Stimulated activated CD4-positive, alpha-beta T cell treated with anti-CD3 and anti-CD28 coated beads, TNF-alpha, amount 100 ng/mL, for 1 hour (primary cell): ENCODE measurements at regions not wholly inside any gene's neighbourhood (a gene's known extent, or its start where the extent isn't known, plus 50 kb on each side); places are given as distances from the start of the nearest gene placed in this dataset.
"Not testable (repeated sequence)": the region's sequence is repeated elsewhere in the genome, so short reads cannot be mapped to it uniquely, and the experiment has no call there.

Source experiments
- DNase-seq, 3 donors: peaks; one replicate each; pipeline ENCODE4 v3.0.0-alpha.2; 2020; ENCODE audit warnings: low read depth in 3 of 3, low spot score in 1 of 3

DNA sequence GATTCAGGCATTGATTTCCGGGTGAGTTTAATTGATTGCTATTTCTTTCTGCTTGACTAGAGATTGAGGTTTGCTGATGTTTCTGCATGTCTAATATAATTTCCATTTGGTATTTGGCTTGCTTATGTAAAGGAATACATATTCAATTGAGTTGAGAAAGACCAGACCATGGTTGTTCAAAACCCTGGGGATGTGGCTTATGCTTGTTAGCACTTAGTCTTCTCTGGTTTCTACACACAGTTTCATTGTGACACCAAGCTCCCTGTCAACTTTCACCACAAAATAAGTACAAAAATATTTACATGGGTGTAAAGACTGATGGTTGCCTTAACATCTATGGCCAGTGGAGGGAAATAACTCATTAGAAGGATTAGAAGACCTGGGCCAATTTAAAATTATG lies 209.6 kb downstream of the CDH26 start:
- DNase-seq, result no peak

DNA sequence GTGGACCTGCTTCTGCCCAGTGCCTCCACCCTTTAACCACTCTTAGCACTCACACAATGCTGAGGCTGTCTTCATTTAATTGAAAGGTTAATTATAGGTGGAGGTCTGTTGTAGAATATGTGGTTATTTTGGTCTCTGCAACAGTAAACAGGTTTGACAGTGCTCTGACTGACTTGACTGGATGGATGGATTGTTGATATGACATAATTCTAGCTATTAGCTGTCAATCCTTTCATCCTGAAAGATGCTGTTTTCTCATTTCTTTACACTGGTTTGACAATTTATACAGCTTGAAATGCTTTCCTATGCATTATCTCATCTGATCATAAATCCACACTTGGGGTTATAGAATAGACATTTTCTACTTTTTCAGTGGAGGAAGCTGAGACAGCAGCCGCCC lies 210.7 kb downstream of the CDH26 start:
- DNase-seq, result no peak

DNA sequence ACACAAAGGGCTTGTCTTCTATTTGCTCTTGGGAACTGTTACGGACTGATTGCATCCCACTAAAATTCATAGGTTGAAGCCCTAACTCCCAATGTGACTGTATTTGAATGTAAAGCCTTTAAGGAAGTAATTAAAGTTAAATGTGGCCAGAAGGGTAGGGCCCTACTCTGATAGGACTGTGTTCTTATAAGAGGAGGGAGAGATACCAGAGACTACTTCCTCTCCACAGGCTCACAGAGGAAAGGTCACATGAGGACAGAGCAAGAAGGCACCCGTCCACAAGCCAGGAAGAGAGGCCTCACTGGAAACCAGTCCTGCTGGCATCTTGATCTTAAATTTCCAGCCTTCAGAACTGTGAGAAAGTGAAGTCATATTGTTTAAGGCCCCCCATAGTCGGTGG lies 211.9 kb downstream of the CDH26 start:
- DNase-seq, result no peak

GRCh38 chr20:60171313-60171712 lies 213.1 kb downstream of the CDH26 start:
- no peak for DNase-seq

GRCh38 chr20:60171738-60172137 lies 213.5 kb downstream of the CDH26 start:
- no peak for DNase-seq

- no peak for DNase-seq
Observed at GRCh38 chr20:60172346-60172984, 214.2 kb downstream of the CDH26 start.

- no peak for DNase-seq
Observed at GRCh38 chr20:60177080-60177479, 218.9 kb downstream of the CDH26 start.

- DNase-seq, result no peak
Observed at GRCh38 chr20:60180986-60181385, 222.8 kb downstream of the CDH26 start.

DNA sequence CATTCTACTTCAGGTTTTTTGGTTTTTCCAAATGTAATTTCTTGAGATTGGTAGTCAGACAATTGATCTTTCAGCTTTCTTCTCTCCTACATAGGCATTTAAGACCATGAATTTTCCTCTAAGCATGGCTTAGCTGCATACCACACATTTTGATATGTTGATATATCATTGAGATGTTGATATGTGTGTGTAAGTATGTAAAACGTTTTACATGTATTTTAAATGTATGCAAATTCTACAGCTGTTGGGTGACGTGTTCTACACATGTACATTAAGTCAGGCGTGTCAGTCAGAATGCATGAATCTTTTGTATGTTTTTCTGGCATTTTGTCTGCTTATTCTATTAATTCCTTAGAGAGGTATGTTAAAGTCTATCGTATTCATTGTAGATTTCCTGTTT lies 228.2 kb downstream of the CDH26 start:
- no peak for DNase-seq

DNA sequence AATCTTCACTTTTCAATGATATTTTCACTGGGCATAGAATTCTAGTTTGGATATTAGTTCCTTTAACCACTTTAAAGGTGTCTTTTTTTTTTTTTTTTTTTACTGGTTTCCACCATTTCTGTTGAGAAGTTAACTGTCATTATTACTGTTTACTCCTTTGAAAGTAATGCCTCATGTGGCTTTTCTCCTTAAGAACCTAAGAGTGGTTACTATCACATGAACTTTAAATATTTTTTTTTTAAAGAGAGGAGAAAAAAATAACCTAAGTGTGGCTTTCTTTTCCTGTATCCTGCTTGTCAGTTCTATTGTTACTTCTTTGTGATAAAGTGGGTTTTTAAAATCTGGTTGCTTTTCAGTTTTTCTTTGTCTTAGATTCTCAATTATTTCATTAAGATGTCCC lies 229.5 kb downstream of the CDH26 start:
- DNase-seq, result no peak

- no peak for DNase-seq
Observed at GRCh38 chr20:60191014-60191413, 232.8 kb downstream of the CDH26 start.

GRCh38 chr20:60192326-60192725 lies 234.1 kb downstream of the CDH26 start:
- no peak for DNase-seq

- DNase-seq, result not testable (repeated sequence)
Observed at GRCh38 chr20:60199132-60199531, 240.9 kb downstream of the CDH26 start.

- DNase-seq, result no peak
Observed at GRCh38 chr20:60199866-60200265, 241.6 kb downstream of the CDH26 start.

DNA sequence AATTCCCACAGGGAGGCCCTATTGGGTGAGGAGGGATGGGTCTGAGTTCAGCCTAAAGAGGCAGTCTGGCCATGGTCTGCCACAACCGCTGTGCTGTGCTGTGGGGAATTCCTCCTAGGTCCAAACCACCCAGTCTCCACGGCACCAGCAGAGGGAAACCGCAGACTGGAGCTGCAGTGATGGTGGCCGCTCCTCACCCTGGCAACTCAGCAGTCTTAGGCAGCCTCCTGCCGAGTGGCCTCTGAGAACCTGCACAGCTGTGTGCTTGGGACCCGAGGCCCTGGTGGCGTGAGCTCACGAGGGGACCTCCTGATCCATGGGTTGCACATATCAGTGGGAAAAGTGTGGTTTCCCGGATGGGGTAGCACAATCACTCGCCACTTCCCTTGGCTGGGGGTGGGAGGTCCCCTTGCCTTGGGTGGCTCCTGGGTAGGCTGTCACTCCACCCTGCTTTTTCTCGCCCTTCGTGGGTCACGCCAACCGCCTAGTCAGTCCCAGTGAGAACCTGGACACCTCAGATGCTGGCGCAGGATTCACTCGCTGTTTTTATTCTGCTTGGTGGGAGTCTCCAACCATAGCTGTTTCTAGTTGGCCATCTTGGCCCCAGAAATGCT lies 242.2 kb downstream of the CDH26 start:
- no peak for DNase-seq

- DNase-seq, result no peak
Observed at GRCh38 chr20:60201198-60201835, 243.1 kb downstream of the CDH26 start.

DNA sequence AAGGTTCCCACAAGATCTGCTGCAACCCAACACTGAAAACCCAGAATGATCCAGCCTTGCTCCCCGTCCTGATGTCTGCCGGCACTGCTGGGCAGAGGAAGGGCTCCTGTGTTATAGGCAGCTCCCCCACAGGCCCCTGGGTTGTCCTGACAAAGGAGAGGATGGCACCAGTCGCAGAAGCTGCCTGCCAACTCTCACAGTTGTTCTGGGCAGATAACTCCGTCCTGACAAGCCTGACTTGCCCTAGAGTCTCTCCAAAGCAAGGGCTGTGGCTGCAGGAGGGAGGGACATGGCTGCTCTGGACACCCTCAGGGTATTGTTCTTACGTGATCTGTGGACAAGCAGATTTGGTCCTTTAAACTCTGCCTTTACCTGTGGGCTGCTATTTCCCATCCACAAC lies 243.8 kb downstream of the CDH26 start:
- DNase-seq, result no peak

- DNase-seq, result no peak
Observed at GRCh38 chr20:60203451-60203850, 245.2 kb downstream of the CDH26 start.

GRCh38 chr20:60204601-60205000 lies 246.4 kb downstream of the CDH26 start:
- no peak for DNase-seq

GRCh38 chr20:60206259-60206658 lies 248.0 kb downstream of the CDH26 start:
- no peak for DNase-seq

- no peak for DNase-seq
Observed at GRCh38 chr20:60209048-60209447, 250.8 kb downstream of the CDH26 start.

GRCh38 chr20:60210779-60211617 lies 252.8 kb downstream of the CDH26 start:
- peak in 2 of 3 donors; percentile 5 to 30 for DNase-seq
